Activated T-helper 2 cell treated with anti-CD3 and anti-CD28 coated beads, Interferon-gamma antibody, Interleukin-2, Interleukin-4, amounts not matched to agents 10 μg/mL and 5 μg/mL and 100 μg/mL, durations not matched to agents 14 hours and 24 hours and 36 hours (primary cell): ENCODE measurements at regions not wholly inside any gene's neighbourhood (a gene's known extent, or its start where the extent isn't known, plus 50 kb on each side); places are given as distances from the start of the nearest gene placed in this dataset.

Experiments used
- DNase-seq: peaks from one replicate; pipeline ENCODE4 v3.0.0; 2021; ENCODE audit warnings: low spot score
- H3K27ac Mint-ChIP-seq: one replicate; pipeline ENCODE4 v1.8.0; 2021; ENCODE audit warnings: mixed read lengths
- H3K27me3 Mint-ChIP-seq: one replicate; pipeline ENCODE4 v1.8.0; 2021; ENCODE audit warnings: low read depth, mixed read lengths
- H3K36me3 Mint-ChIP-seq: one replicate; pipeline ENCODE4 v1.8.0; 2021; ENCODE audit warnings: low read depth, mixed read lengths
- H3K4me1 Mint-ChIP-seq: one replicate; pipeline ENCODE4 v1.8.0; 2021; ENCODE audit warnings: low read depth, mixed read lengths
- H3K4me3 Mint-ChIP-seq: one replicate; pipeline ENCODE4 v1.8.0; 2021; ENCODE audit warnings: low read depth, mild to moderate bottlenecking, moderate library complexity, mixed read lengths
- H3K9me3 Mint-ChIP-seq: one replicate; pipeline ENCODE4 v1.8.0; 2021; ENCODE audit warnings: mixed read lengths
- intact Hi-C: fragments of 100-400 bp; cut with micrococcal nuclease; formaldehyde crosslinking; loops from one replicate; pipeline ENCODE4 v1.15.1; 2023

- Mint-ChIP-seq H3K4me1 (no peaks in the 10 kb centered on the region), H3K27me3 (no peaks in the 10 kb centered on the region), H3K9me3 (no peaks in the 10 kb centered on the region), H3K27ac (no peak overlapping the region), H3K36me3 (no peaks in the 10 kb centered on the region), H3K4me3 (no peak overlapping the region)
- no peak for DNase-seq
- intact Hi-C loops = no loop called here
Observed at GRCh38 chr4:165751882-165752281, 121.2 kb upstream of the TLL1 start.

DNA sequence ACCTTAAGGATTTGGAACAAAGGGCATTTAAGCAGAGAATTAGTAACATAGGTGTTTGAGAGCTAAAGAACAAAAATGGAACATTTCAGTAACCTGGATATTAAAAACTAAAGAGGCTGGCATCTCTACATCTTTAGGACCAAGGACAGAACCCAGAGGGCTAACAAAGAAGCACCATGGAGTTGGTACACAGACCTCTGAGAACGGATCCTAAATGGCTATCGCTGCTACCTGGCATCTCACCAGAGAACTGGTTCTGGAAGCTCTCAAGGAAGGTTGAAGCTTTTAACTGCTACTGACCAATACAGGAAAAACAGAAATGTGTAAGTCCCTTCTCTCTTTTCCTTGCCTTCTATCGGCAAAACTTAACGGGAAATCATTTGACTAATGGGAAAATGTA lies 118.4 kb upstream of the TLL1 start:
- DNase-seq = no peak
- Mint-ChIP-seq H3K27me3 (no peaks in the 10 kb centered on the region), H3K4me1 (no peaks in the 10 kb centered on the region), H3K4me3 (no peak overlapping the region), H3K9me3 (no peaks in the 10 kb centered on the region), H3K36me3 (no peaks in the 10 kb centered on the region), H3K27ac (no peak overlapping the region)
- intact Hi-C loops = no loop called here

DNA sequence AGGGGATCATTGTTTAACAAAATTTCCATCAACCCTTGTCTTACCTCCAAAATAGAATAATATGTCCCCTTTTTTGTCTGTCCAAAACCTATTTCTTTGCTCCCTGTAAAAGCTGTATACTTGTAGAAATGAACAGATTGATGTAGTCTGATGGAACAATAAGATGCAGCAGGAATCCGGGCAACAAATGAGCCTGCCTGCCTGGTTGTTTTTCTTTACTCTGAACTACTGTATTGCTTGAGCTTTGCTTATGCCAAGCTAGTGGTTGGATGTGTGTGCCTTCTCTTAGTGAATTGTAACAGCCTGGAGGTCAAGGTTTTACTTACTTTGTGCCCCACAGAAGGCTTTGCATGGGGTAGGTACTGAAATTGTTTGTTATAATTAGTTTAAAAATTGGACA lies 116.2 kb upstream of the TLL1 start:
- Mint-ChIP-seq H3K27ac (no peak overlapping the region), H3K36me3 (no peaks in the 10 kb centered on the region), H3K27me3 (no peaks in the 10 kb centered on the region), H3K9me3 (no peaks in the 10 kb centered on the region), H3K4me3 (no peak overlapping the region), H3K4me1 (no peaks in the 10 kb centered on the region)
- intact Hi-C loops = no loop called here
- DNase-seq = no peak

DNA sequence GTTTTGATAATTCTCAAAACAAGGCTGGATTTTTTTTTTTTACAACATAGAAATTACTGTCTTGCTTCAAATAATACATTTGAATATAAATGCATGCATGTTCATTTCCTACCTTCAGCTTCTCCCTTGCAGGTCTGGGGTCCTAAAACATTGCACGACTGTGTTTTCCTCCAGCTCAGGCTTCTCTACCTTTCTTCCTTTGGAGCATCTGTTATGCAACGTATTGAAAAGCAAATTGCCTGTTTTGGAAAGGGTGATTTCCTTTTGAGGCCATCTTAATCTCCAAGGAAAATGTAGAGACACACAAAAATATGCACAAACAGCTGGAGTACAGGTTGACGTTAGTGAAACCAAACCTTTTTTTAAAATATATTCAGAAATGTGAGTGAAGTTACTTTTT lies 115.6 kb upstream of the TLL1 start:
- no peaks in the 10 kb centered on the region for H3K36me3 Mint-ChIP-seq
- H3K4me1 Mint-ChIP-seq = no peaks in the 10 kb centered on the region

DNA sequence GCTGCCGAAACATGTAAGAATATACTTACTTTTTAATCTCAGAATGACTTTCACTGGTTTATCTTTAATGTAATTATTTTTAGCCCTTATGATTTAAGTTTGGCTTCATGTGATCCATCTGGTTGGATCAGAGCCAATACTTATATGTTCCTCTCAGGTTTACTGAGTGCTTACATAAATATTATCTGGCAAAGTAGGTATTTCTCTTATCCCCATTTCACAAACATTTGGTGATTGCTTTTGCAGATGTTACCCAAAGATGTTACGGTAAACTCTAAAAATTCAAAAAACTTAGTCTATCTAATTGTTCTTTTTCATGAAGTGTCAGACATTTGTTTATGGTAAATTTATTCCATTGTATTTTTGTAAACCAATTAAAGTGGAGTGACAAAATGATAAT lies 115.0 kb upstream of the TLL1 start:
- H3K27ac Mint-ChIP-seq = no peak overlapping the region
- intact Hi-C loops = no loop called here
- H3K9me3 Mint-ChIP-seq = no peaks in the 10 kb centered on the region
- H3K4me3 Mint-ChIP-seq = no peak overlapping the region
- H3K36me3 Mint-ChIP-seq = no peaks in the 10 kb centered on the region
- no peaks in the 10 kb centered on the region for H3K27me3 Mint-ChIP-seq
- no peak for DNase-seq
- H3K4me1 Mint-ChIP-seq = no peaks in the 10 kb centered on the region

More for the DNA sequence above, 115.6 kb upstream of the TLL1 start:
- Mint-ChIP-seq H3K9me3 (no peaks in the 10 kb centered on the region), H3K4me3 (no peak overlapping the region), H3K27ac (no peak overlapping the region), H3K27me3 (no peaks in the 10 kb centered on the region)
- no peak for DNase-seq
- intact Hi-C loops = no loop called here

GRCh38 chr4:165760182-165760581 lies 112.9 kb upstream of the TLL1 start:
- intact Hi-C loops = no loop called here
- H3K4me3 Mint-ChIP-seq = no peak overlapping the region
- no peak for DNase-seq
- H3K36me3 Mint-ChIP-seq = no peaks in the 10 kb centered on the region
- no peak overlapping the region for H3K27ac Mint-ChIP-seq
- H3K4me1 Mint-ChIP-seq = no peaks in the 10 kb centered on the region
- H3K9me3 Mint-ChIP-seq = no peaks in the 10 kb centered on the region
- H3K27me3 Mint-ChIP-seq = no peaks in the 10 kb centered on the region

- Mint-ChIP-seq H3K4me3 (no peak overlapping the region), H3K27ac (no peak overlapping the region), H3K36me3 (no peaks in the 10 kb centered on the region), H3K9me3 (no peaks in the 10 kb centered on the region), H3K4me1 (no peaks in the 10 kb centered on the region), H3K27me3 (no peaks in the 10 kb centered on the region)
- intact Hi-C loops = no loop called here
- no peak for DNase-seq
Observed at GRCh38 chr4:165761963-165762362, 111.1 kb upstream of the TLL1 start.

DNA sequence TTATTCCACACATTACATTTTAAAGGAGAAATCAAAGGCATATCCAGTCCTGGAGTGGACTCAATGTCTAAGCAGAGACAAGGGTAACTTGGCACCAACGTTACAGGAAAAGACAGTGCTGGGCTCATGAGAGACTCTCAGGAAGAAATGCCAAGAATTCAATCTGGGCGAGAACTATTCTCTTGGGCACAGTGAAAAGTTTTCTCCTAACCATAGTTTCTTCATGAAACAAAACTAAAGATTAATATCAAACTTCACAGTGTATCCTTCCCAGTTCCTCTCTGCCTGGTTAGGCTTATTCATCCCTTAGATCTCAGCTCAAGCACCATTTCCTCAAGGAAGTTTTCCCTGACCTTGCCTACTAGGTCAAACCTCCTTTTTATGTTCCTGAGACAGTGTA lies 109.4 kb upstream of the TLL1 start:
- Mint-ChIP-seq H3K4me1 (no peaks in the 10 kb centered on the region), H3K27me3 (no peaks in the 10 kb centered on the region), H3K4me3 (no peak overlapping the region), H3K9me3 (no peaks in the 10 kb centered on the region), H3K36me3 (no peaks in the 10 kb centered on the region), H3K27ac (no peak overlapping the region)
- intact Hi-C loops = no loop called here
- DNase-seq = no peak

GRCh38 chr4:165765053-165765452 lies 108.0 kb upstream of the TLL1 start:
- DNase-seq = no peak
- H3K27me3 Mint-ChIP-seq = no peaks in the 10 kb centered on the region
- intact Hi-C loops = no loop called here
- no peak overlapping the region for H3K4me3 Mint-ChIP-seq
- no peaks in the 10 kb centered on the region for H3K36me3 Mint-ChIP-seq
- no peaks in the 10 kb centered on the region for H3K9me3 Mint-ChIP-seq
- H3K27ac Mint-ChIP-seq = no peak overlapping the region
- no peaks in the 10 kb centered on the region for H3K4me1 Mint-ChIP-seq

- Mint-ChIP-seq H3K27me3 (no peaks in the 10 kb centered on the region), H3K36me3 (no peaks in the 10 kb centered on the region), H3K4me3 (no peak overlapping the region), H3K27ac (no peak overlapping the region), H3K9me3 (no peaks in the 10 kb centered on the region), H3K4me1 (no peaks in the 10 kb centered on the region)
- DNase-seq = no peak
- intact Hi-C loops = no loop called here
Observed at GRCh38 chr4:165766018-165766417, 107.0 kb upstream of the TLL1 start.

GRCh38 chr4:165766976-165767375 lies 106.1 kb upstream of the TLL1 start:
- intact Hi-C loops = no loop called here
- no peaks in the 10 kb centered on the region for H3K27me3 Mint-ChIP-seq
- no peaks in the 10 kb centered on the region for H3K4me1 Mint-ChIP-seq
- no peak overlapping the region for H3K27ac Mint-ChIP-seq
- no peaks in the 10 kb centered on the region for H3K36me3 Mint-ChIP-seq
- DNase-seq = no peak
- H3K9me3 Mint-ChIP-seq = no peaks in the 10 kb centered on the region
- no peak overlapping the region for H3K4me3 Mint-ChIP-seq

DNA sequence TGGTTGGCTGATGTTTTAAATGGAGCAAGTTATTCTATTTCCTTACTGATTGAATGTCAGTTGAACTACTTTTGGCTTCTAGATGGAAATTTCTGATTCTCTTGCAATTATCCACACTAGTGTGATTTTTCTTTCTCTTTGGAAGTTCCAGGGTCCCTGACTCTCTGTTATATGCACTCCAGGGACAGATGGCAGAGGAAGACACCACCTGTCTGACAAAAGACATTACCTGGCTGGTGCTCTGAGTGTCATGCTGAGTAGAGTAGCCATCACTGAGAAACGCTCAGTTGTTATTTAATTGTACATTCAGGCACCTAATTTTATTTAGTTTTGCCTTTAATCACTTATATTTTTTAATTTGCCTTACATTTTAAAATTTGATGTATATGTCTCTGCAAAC lies 105.4 kb upstream of the TLL1 start:
- Mint-ChIP-seq H3K27ac (no peak overlapping the region), H3K36me3 (no peaks in the 10 kb centered on the region), H3K4me1 (no peaks in the 10 kb centered on the region), H3K4me3 (no peak overlapping the region), H3K9me3 (no peaks in the 10 kb centered on the region), H3K27me3 (no peaks in the 10 kb centered on the region)
- intact Hi-C loops = no loop called here
- no peak for DNase-seq

- no peaks in the 10 kb centered on the region for H3K4me1 Mint-ChIP-seq
- no peak overlapping the region for H3K4me3 Mint-ChIP-seq
- intact Hi-C loops = no loop called here
- H3K9me3 Mint-ChIP-seq = no peaks in the 10 kb centered on the region
- no peaks in the 10 kb centered on the region for H3K27me3 Mint-ChIP-seq
- no peaks in the 10 kb centered on the region for H3K36me3 Mint-ChIP-seq
- no peak for DNase-seq
- no peak overlapping the region for H3K27ac Mint-ChIP-seq
Observed at GRCh38 chr4:165768281-165768680, 104.8 kb upstream of the TLL1 start.

DNA sequence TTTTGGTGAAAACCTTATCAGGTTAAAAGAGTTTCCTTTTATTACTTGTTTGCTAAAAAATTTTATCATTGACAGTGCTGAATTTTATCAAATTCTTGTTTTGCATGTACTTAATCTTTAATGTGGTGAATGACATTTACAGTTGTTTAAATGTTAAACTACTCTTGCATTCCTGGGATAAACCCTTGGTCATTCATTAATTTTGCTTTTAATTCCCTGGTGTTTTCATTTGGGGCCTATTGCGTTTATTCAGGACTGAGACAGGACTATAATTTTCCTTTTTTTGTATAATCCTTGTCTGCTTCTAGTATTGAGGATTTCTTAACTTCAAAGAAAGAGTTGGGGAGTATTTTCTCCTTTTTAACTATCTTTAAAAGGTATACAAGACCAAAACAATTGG lies 98.7 kb upstream of the TLL1 start:
- no peaks in the 10 kb centered on the region for H3K9me3 Mint-ChIP-seq
- H3K27me3 Mint-ChIP-seq = no peaks in the 10 kb centered on the region
- H3K4me1 Mint-ChIP-seq = no peaks in the 10 kb centered on the region
- H3K4me3 Mint-ChIP-seq = no peak overlapping the region
- no peaks in the 10 kb centered on the region for H3K36me3 Mint-ChIP-seq
- intact Hi-C loops = no loop called here
- no peak for DNase-seq
- H3K27ac Mint-ChIP-seq = no peak overlapping the region
